PC-3 (cell line): ENCODE measurements at regions not wholly inside any gene's neighbourhood (a gene's known extent, or its start where the extent isn't known, plus 50 kb on each side); places are given as distances from the start of the nearest gene placed in this dataset.

Source experiments
- EZH2phosphoT487 ChIP-seq: fragments of 300-600 bp; sonication (generic); IDR thresholded peaks from 2 replicates; pipeline ENCODE4 v1.6.1; 2018; ENCODE audit warnings: mild to moderate bottlenecking, antibody characterized with exemption, low read length, borderline replicate concordance
- TF ChIP-seq, protein P1 (sequence below): fragments of 300-600 bp; sonication (generic); conservative IDR thresholded peaks from 2 replicates; pipeline ENCODE4 v1.5.1; 2017; ENCODE audit warnings: antibody characterized with exemption, low read depth, mild to moderate bottlenecking, low read length

- no peak for TF ChIP-seq EZH2phosphoT487
- TF ChIP-seq, protein P1, sequence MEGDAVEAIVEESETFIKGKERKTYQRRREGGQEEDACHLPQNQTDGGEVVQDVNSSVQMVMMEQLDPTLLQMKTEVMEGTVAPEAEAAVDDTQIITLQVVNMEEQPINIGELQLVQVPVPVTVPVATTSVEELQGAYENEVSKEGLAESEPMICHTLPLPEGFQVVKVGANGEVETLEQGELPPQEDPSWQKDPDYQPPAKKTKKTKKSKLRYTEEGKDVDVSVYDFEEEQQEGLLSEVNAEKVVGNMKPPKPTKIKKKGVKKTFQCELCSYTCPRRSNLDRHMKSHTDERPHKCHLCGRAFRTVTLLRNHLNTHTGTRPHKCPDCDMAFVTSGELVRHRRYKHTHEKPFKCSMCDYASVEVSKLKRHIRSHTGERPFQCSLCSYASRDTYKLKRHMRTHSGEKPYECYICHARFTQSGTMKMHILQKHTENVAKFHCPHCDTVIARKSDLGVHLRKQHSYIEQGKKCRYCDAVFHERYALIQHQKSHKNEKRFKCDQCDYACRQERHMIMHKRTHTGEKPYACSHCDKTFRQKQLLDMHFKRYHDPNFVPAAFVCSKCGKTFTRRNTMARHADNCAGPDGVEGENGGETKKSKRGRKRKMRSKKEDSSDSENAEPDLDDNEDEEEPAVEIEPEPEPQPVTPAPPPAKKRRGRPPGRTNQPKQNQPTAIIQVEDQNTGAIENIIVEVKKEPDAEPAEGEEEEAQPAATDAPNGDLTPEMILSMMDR: no peak
Measured at GRCh38 chr2:37782155-37782673, 110.8 kb upstream of the CDC42EP3 start.
